ENCODE measurements at regions not wholly inside any gene's neighbourhood (a gene's known extent, or its start where the extent isn't known, plus 50 kb on each side); places are given as distances from the start of the nearest gene placed in this dataset.

- TF ChIP-seq REST (tag by site-specific recombination; IDR thresholded peaks at IDR 0.05) (no peak), ZNF248 (tag by site-specific recombination; IDR thresholded peaks at IDR 0.05) (no peak), ZNF623 (tag by site-specific recombination; IDR thresholded peaks at IDR 0.05) (no peak), ZNF660 (tag by site-specific recombination; IDR thresholded peaks at IDR 0.05) (no peak), ZNF518A (tag by site-specific recombination; conservative IDR thresholded peaks at IDR 0.05; ENCODE audit: low read depth) (no peak), PRDM10 (tag by site-specific recombination; IDR thresholded peaks at IDR 0.05) (no peak)
Observed at GRCh38 chr2:239509373-239510143, 108.7 kb upstream of the HDAC4 start (continued).

DNA sequence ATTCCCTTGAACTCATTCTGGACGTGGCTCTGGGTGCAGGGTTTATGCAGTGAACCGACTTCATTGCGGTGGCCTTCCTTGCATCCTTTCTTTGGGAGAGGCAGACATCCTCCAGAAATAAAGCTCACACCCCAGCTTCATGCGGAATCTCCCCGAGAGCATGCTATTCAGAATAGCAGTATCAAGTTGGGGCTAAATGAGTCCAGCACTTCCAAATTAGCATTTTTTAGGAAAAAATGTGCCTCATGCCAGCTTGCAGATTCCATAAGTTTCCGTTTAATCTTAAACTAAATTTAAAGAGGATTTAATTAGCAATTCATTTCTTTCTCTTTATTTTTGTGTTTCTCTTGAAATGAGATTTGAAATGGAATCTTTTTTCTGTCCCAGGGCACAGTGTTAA, 107.4 kb upstream of the HDAC4 start:
- Histone ChIP-seq H3K4me1 (ENCODE audit: control insufficient read depth, insufficient read depth, low read length) (no peaks in the 10 kb centered on the region), H3K36me3 (ENCODE audit: control insufficient read depth in 2 of 2, insufficient read depth in 1 of 2, low read length in 2 of 2) (no peaks in the 10 kb centered on the region), H3K4me3 (ENCODE audit: low read depth, low read length) (no peak overlapping the region), H3K27ac (ENCODE audit: extremely low read depth, low read depth, low read length) (no peak overlapping the region), H3K9me3 (ENCODE audit: control insufficient read depth, insufficient read depth, low read depth, low read length) (no peaks in the 10 kb centered on the region)
- POLR2A ChIA-PET: no interaction called here
- CTCF ChIA-PET: no interaction called here
- TF ChIP-seq ZNF580 (tag by site-specific recombination; IDR thresholded peaks at IDR 0.05) (no peak), SALL2 (tag by site-specific recombination; IDR thresholded peaks at IDR 0.05; ENCODE audit: borderline replicate concordance) (no peak)
- TF ChIP-seq, protein P1, sequence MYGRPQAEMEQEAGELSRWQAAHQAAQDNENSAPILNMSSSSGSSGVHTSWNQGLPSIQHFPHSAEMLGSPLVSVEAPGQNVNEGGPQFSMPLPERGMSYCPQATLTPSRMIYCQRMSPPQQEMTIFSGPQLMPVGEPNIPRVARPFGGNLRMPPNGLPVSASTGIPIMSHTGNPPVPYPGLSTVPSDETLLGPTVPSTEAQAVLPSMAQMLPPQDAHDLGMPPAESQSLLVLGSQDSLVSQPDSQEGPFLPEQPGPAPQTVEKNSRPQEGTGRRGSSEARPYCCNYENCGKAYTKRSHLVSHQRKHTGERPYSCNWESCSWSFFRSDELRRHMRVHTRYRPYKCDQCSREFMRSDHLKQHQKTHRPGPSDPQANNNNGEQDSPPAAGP (tag by site-specific recombination; IDR thresholded peaks at IDR 0.05): no peak

All from HEK293 (cell line).